ENCODE measurements at regions not wholly inside any gene's neighbourhood (a gene's known extent, or its start where the extent isn't known, plus 50 kb on each side); places are given as distances from the start of the nearest gene placed in this dataset.

GRCh38 chr16:55209626-55210025 is 114.4 kb upstream of the IRX6 start:
- Histone ChIP-seq H3K4me1 (ENCODE audit: control insufficient read depth, insufficient read depth, low read length) (no peaks in the 10 kb centered on the region), H3K27me3 (ENCODE audit: control insufficient read depth, insufficient read depth, low read length) (no peaks in the 10 kb centered on the region), H3K36me3 (ENCODE audit: control insufficient read depth, insufficient read depth, low read length) (no peaks in the 10 kb centered on the region), H3K27ac (ENCODE audit: low read length) (no peak overlapping the region), H3K4me3 (ENCODE audit: low read depth in 2 of 2, low read length in 2 of 2) (no peak overlapping the region), H3K9me3 (ENCODE audit: control insufficient read depth, insufficient read depth, low read depth, low read length) (no peaks in the 10 kb centered on the region)
- in situ Hi-C loops (cut with HindIII; ENCODE audit: low pct_unique_long_range_greater_than_20kb, low sequenced_read_pairs) (no loop called here), intact Hi-C loops (cut with micrococcal nuclease; ENCODE audit: unreplicated experiment) (no loop called here)
- BruUV-seq (replicated peaks), result no TSS peak
- ChIA-PET CTCF (no interaction called here), POLR2A (no interaction called here)
- ATAC-seq, result no peak
- no peak for DNase-seq (ENCODE audit: low read depth, low spot score)
- TF ChIP-seq SIN3A (IDR thresholded peaks at IDR 0.05; ENCODE audit: borderline replicate concordance, insufficient read depth, low read depth, low read length) (no peak), CTCF (IDR thresholded peaks at IDR 0.05) (no peak), POLR2AphosphoS5 (IDR thresholded peaks at IDR 0.05; ENCODE audit: low read depth, low read length) (no peak), REST (IDR thresholded peaks at IDR 0.05; ENCODE audit: insufficient read depth in 1 of 2, low read depth in 2 of 2, low read length in 1 of 2) (no peak), TCF7L2 (IDR thresholded peaks at IDR 0.05; ENCODE audit: low read depth, low read length) (no peak)

GRCh38 chr16:55212791-55213190 is 111.2 kb upstream of the IRX6 start:
- CTCF ChIA-PET, result no interaction called here
- Histone ChIP-seq H3K9me3 (ENCODE audit: control insufficient read depth, insufficient read depth, low read depth, low read length) (no peaks in the 10 kb centered on the region), H3K36me3 (ENCODE audit: control insufficient read depth, insufficient read depth, low read length) (no peaks in the 10 kb centered on the region), H3K27ac (ENCODE audit: low read length) (no peak overlapping the region), H3K4me1 (ENCODE audit: control insufficient read depth, insufficient read depth, low read length) (no peaks in the 10 kb centered on the region), H3K4me3 (ENCODE audit: low read depth in 2 of 2, low read length in 2 of 2) (no peak overlapping the region), H3K27me3 (ENCODE audit: control insufficient read depth, insufficient read depth, low read length) (no peaks in the 10 kb centered on the region)
- TF ChIP-seq TCF7L2 (IDR thresholded peaks at IDR 0.05; ENCODE audit: low read depth, low read length) (no peak), SIN3A (IDR thresholded peaks at IDR 0.05; ENCODE audit: borderline replicate concordance, insufficient read depth, low read depth, low read length) (no peak), REST (IDR thresholded peaks at IDR 0.05; ENCODE audit: insufficient read depth in 1 of 2, low read depth in 2 of 2, low read length in 1 of 2) (no peak), CTCF (IDR thresholded peaks at IDR 0.05) (no peak), POLR2AphosphoS5 (IDR thresholded peaks at IDR 0.05; ENCODE audit: low read depth, low read length) (no peak)
- POLR2A ChIA-PET, result interaction anchor here (0.6 kb wide), 1 partner anchor 891 kb away, joined by 3 read pairs; no protein-coding TSS in a partner anchor
- intact Hi-C loops (cut with micrococcal nuclease; ENCODE audit: unreplicated experiment), result no loop called here
- no peak for DNase-seq (ENCODE audit: low read depth, low spot score)
- BruUV-seq (replicated peaks), result no TSS peak
- no peak for ATAC-seq
- in situ Hi-C loops (cut with HindIII; ENCODE audit: low pct_unique_long_range_greater_than_20kb, low sequenced_read_pairs), result no loop called here

Measured in Panc1 (cell line).